ENCODE measurements at regions not wholly inside any gene's neighbourhood (a gene's known extent, or its start where the extent isn't known, plus 50 kb on each side); places are given as distances from the start of the nearest gene placed in this dataset.
"Not testable (repeated sequence)": the region's sequence is repeated elsewhere in the genome, so short reads cannot be mapped to it uniquely, and the experiment has no call there.

DNA sequence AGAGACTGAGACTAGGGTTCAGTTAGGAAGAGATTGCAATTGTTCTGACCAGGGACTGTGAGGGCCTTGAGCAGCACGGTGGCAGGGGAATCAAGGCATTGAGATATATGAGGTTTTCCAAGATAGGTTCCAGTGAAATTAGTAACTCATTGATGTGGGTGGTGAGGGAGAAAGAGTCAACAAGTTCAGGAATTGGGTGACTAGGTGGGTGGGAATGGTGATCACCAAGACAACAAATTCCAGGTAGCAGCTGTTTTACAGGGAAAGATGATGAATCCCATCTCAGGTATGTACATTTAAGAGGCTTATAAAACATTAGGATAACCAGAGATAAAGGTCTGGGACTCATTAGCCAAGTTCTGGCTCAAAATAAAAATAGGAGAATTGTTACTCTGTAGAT lies 251.5 kb upstream of the MGAT5 start:
- H3K9me3 Mint-ChIP-seq: no peaks in the 10 kb centered on the region
- no peak overlapping the region for H3K4me3 Mint-ChIP-seq
- intact Hi-C loops (cut with micrococcal nuclease): no loop called here
- no peak overlapping the region for H3K27ac Mint-ChIP-seq
- H3K27me3 Mint-ChIP-seq: peaks cover 2% of the 10 kb centered on the region
- no peak for DNase-seq
- H3K4me1 Mint-ChIP-seq (ENCODE audit: low read depth): no peaks in the 10 kb centered on the region
- ChIA-PET CTCF (interaction anchor here (1.5 kb wide), 1 partner anchor 242 kb away, joined by 4 read pairs; no protein-coding TSS in a partner anchor), POLR2A (no interaction called here)
- H3K36me3 Mint-ChIP-seq: no peaks in the 10 kb centered on the region

DNA sequence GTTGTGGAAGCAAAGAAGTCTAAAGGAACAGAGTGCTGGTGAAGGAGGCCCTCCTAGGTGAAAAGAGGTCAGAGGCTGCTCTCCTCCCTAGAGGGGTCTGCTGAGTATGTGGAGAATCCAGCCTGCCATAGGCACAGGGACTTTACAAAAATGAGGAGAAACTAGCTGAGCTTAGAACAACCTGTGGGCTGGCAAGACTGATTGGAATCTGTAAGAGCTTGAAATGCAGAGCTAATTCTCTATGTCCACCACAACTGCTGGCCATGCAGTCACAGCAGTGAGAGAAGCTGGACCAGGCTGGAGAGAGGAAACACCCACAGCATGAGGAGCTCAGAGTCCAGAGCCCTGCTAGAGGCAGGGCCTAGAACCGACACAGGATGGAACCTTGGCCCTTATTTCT lies 251.0 kb upstream of the MGAT5 start:
- DNase-seq: no peak
- H3K27ac Mint-ChIP-seq: no peak overlapping the region
- no peaks in the 10 kb centered on the region for H3K9me3 Mint-ChIP-seq
- intact Hi-C loops (cut with micrococcal nuclease): no loop called here
- H3K4me1 Mint-ChIP-seq (ENCODE audit: low read depth): no peaks in the 10 kb centered on the region
- ChIA-PET CTCF (interaction anchor here (1.5 kb wide), 1 partner anchor 242 kb away, joined by 4 read pairs; no protein-coding TSS in a partner anchor), POLR2A (no interaction called here)
- no peaks in the 10 kb centered on the region for H3K36me3 Mint-ChIP-seq
- peaks cover 2% of the 10 kb centered on the region for H3K27me3 Mint-ChIP-seq
- no peak overlapping the region for H3K4me3 Mint-ChIP-seq

DNA sequence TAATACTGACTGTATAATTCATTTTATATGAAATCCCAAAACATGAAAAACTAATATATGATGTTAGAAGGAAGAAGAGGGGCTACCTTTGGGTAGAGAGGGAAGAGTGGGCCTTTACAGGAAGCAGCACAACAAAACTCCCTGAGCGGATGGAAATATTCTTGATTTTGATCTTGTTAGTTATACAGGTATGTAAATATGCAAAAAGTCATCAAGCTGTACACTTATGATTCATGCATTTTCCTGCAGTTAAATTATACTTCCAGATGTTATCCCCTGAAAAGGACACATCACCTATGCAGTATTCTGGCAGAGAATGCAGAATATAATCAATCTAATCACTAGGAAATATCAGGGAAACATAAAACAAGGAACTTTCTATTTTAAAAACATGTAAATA lies 249.4 kb upstream of the MGAT5 start:
- H3K27ac Mint-ChIP-seq: no peak overlapping the region
- no peak overlapping the region for H3K4me3 Mint-ChIP-seq
- no peaks in the 10 kb centered on the region for H3K36me3 Mint-ChIP-seq
- intact Hi-C loops (cut with micrococcal nuclease): no loop called here
- ChIA-PET POLR2A (no interaction called here), CTCF (no interaction called here)
- peaks cover 2% of the 10 kb centered on the region for H3K27me3 Mint-ChIP-seq
- H3K4me1 Mint-ChIP-seq (ENCODE audit: low read depth): no peaks in the 10 kb centered on the region
- DNase-seq: no peak
- no peaks in the 10 kb centered on the region for H3K9me3 Mint-ChIP-seq

DNA sequence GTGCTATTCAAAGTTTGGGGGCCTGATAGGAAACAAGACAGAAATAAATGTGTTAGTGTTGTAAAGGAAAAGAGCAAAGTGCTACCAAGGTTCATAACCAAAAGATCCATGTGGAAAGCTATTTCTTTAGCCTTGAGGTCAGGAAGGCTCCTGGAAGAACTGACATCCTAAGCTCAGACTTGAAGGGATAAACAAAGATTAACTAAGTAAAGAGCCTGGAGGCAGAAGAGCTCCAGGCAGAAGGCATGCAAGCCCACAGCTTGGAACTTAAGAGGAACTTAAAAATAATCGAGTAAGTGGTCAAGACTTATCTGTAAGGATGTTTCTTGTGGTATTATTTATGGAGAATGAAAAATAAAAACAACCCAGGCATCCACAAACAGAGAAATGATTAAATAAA lies 245.0 kb upstream of the MGAT5 start:
- no peaks in the 10 kb centered on the region for H3K4me1 Mint-ChIP-seq (ENCODE audit: low read depth)
- H3K4me3 Mint-ChIP-seq: no peak overlapping the region
- DNase-seq: no peak

DNA sequence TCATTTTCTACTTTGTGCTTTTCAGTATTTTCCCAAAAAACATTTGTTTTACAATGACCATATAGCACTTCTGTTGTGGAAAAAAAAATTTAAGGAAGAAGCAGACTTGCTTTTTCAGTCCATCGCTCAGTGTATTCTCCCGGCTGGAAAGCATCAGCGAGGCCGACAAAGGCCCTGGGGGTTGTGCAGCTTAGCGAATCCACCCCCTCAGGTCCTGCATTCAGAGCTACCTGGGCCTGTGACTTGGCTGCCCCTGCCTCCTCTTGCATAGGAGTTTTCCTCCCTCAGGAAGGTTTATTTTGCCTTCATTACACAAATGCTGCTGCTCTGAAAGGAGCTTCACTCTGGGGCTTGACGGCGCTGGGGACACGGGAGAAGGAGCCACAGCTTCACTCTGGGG lies 244.4 kb upstream of the MGAT5 start:
- H3K36me3 Mint-ChIP-seq: no peaks in the 10 kb centered on the region
- H3K4me3 Mint-ChIP-seq: no peak overlapping the region
- H3K4me1 Mint-ChIP-seq (ENCODE audit: low read depth): no peaks in the 10 kb centered on the region
- H3K27ac Mint-ChIP-seq: no peak overlapping the region
- no peak for DNase-seq
- H3K9me3 Mint-ChIP-seq: no peaks in the 10 kb centered on the region
- H3K27me3 Mint-ChIP-seq: no peaks in the 10 kb centered on the region
- POLR2A ChIA-PET: no interaction called here
- intact Hi-C loops (cut with micrococcal nuclease): no loop called here
- CTCF ChIA-PET: no interaction called here

More for the DNA sequence above, 245.0 kb upstream of the MGAT5 start:
- no peak overlapping the region for H3K27ac Mint-ChIP-seq
- H3K9me3 Mint-ChIP-seq: no peaks in the 10 kb centered on the region
- no peaks in the 10 kb centered on the region for H3K27me3 Mint-ChIP-seq
- CTCF ChIA-PET: no interaction called here
- intact Hi-C loops (cut with micrococcal nuclease): no loop called here
- H3K36me3 Mint-ChIP-seq: no peaks in the 10 kb centered on the region
- POLR2A ChIA-PET: no interaction called here

DNA sequence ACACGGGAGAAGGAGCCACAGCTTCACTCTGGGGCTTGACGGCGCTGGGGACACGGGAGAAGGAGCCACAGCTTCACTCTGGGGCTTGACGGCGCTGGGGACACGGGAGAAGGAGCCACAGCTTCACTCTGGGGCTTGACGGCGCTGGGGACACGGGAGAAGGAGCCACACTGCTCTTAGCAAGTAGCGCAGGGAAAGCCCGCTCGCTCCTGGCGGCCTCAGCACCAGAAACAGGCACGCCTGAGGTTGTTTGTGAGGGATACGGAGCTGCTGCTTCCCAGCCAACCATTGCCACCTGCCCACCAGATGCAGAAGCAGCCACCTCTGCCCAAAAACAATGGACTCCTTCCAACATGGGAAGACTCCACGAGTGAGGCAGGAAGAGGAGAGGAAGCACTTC lies 244.0 kb upstream of the MGAT5 start:
- H3K4me1 Mint-ChIP-seq (ENCODE audit: low read depth); H3K27me3 Mint-ChIP-seq; H3K4me3 Mint-ChIP-seq; POLR2A ChIA-PET; CTCF ChIA-PET; H3K27ac Mint-ChIP-seq; H3K36me3 Mint-ChIP-seq; DNase-seq; H3K9me3 Mint-ChIP-seq; intact Hi-C loops (cut with micrococcal nuclease): not testable (repeated sequence)

DNA sequence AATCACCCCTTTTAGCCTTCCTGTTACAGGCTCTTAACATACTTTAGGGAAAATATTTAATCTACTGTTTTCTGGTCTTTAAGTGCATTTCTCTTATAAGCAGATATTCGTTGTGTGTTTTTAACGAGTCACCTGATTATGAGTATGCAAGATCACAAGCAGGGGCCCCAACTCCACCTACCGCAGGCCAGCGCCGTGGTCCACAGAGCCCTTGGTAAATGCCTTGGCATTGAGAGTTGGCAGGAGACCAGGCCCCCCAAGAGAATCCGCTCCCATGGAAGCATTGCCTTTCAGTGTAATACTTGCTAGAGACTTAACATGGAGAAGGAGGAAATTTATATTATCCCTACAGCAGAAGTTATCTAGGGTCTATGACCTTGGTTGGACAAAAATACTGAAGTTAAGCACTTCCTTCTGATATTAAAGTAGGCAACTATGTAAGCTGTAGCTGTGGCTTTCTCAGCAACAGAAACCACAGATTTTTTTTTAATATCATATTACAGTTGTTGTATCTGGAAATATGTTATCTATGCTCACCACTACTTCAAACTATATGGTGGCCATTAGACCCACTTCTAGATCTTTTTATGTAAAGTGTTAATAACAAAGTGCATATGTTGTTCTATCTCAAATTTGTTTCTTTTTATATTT lies 241.8 kb upstream of the MGAT5 start:
- H3K4me1 Mint-ChIP-seq (ENCODE audit: low read depth): no peaks in the 10 kb centered on the region
- H3K9me3 Mint-ChIP-seq: no peaks in the 10 kb centered on the region
- H3K36me3 Mint-ChIP-seq: no peaks in the 10 kb centered on the region
- no peak overlapping the region for H3K4me3 Mint-ChIP-seq
- no peak overlapping the region for H3K27ac Mint-ChIP-seq
- no peak for DNase-seq
- POLR2A ChIA-PET: no interaction called here
- CTCF ChIA-PET: no interaction called here
- intact Hi-C loops (cut with micrococcal nuclease): no loop called here
- H3K27me3 Mint-ChIP-seq: no peaks in the 10 kb centered on the region

DNA sequence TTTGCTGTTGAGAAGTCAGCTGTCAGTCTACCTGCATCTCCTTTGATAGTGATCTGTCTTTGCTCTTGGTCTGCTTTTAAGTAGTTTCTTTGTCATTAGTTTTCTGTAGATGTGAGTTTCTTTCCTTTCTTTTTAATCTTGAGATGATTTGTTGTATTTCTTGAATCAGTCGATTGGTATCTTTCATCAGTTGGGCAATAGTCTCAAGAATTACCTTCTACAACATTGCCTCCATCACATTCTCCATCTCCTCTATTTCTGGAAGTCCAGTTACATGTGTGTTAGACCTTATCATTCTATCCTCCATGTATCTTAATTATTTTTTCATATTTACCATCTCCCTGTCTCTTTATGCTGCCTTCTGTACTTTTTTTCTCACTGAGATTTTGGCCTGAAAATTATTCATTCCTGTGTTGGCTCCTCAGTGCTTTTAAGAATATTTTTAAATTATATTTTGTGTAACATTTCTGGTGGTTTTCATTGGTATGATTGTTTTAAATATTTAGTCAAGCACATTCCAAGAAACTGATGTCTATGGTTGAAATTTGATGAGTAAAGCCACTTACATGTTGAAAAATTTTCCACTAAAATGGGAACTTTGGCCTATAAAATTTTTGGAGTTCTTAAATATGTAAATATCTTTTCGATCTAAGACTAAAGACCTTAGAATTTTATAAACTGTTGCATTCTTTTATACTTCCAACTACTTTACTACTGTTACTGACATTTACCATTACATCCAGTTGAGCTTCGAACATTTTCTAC lies 239.5 kb upstream of the MGAT5 start:
- no peak for DNase-seq
- Mint-ChIP-seq H3K9me3 (no peaks in the 10 kb centered on the region), H3K27ac (no peak overlapping the region), H3K27me3 (no peaks in the 10 kb centered on the region), H3K4me3 (no peak overlapping the region), H3K4me1 (ENCODE audit: low read depth) (no peaks in the 10 kb centered on the region), H3K36me3 (no peaks in the 10 kb centered on the region)
- ChIA-PET CTCF (no interaction called here), POLR2A (no interaction called here)
- intact Hi-C loops (cut with micrococcal nuclease): no loop called here

DNA sequence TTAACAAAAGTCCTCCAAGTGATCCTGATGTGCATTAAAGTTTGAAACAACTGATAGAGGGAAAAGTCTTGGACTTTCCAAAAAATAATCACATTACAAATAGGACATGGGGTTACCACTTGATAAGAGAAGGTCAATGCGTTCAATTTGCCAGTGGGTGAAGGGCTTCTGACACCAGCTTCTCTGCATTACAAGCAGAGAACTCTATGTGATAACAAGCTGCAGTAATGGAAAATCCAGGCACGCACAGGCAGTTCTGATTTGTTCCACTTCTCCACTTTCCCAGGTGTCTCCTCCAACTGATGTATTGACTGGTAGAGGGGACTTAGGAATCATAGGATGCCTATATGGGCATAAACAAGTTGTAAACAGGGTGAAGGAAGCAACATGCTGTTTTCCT lies 234.0 kb upstream of the MGAT5 start:
- ChIA-PET CTCF (no interaction called here), POLR2A (no interaction called here)
- Mint-ChIP-seq H3K9me3 (no peaks in the 10 kb centered on the region), H3K36me3 (no peaks in the 10 kb centered on the region), H3K27me3 (no peaks in the 10 kb centered on the region), H3K27ac (no peak overlapping the region), H3K4me1 (ENCODE audit: low read depth) (peaks cover 23% of the 10 kb centered on the region), H3K4me3 (no peak overlapping the region)
- no peak for DNase-seq
- intact Hi-C loops (cut with micrococcal nuclease): loop anchor here (10.0 kb wide), 1 partner anchor 135 kb away; no protein-coding TSS in a partner anchor

DNA sequence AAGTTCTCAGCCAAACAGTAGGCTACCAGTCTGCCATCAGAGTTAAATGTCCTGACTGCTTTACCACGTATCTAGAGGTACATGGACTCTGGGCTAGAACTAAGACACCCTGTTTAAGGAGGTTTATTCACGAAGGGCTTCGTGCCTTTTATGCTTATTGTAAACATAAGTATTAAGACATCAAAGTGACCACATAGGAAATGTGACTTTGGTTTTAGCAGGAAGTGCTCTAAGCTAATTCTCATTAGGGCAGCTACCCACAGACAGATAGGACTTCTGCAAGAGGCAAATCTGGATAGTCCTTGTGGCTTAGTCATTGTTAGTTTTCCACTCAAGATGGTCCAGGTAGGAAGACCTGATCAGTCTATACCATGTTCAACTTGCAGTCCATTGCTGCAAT lies 233.3 kb upstream of the MGAT5 start:
- Mint-ChIP-seq H3K9me3 (no peaks in the 10 kb centered on the region), H3K4me1 (ENCODE audit: low read depth) (peaks cover 23% of the 10 kb centered on the region), H3K36me3 (no peaks in the 10 kb centered on the region), H3K4me3 (no peak overlapping the region), H3K27ac (no peak overlapping the region), H3K27me3 (no peaks in the 10 kb centered on the region)
- DNase-seq: no peak
- POLR2A ChIA-PET: no interaction called here
- CTCF ChIA-PET: no interaction called here
- intact Hi-C loops (cut with micrococcal nuclease): loop anchor here (10.0 kb wide), 1 partner anchor 136 kb away; no protein-coding TSS in a partner anchor

DNA sequence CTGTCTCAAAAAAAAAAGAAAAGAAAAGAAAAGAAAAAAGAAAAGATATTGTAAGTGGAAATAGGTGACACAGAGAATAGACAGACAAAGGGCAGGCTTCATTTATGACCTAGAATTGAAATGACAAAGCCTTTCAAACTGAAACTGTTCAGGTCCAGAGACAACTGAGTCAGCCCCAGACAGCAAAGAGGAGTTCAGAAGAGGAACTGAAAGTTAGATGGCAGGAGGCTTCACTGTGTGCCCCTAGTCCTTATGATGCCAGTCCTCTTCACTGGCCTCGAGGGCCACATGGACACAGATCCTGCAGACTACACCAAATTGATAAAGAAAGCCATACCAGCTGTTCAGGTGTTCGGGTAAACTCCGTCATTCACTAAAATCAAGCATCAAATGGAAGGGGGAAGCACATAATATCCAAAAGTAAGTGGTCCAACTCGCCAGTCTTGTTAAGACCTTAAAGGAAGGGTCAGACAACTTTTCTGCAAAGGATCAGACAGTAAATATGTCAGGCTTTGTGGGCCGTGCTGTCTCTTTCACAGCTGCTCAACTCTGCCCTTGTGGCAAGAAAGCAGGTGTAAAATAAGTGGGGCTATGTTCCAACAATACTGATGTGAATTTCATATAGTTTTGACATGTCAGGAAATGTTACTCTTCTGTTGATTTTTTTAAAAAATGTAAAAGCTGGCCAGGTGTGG lies 231.9 kb upstream of the MGAT5 start:
- H3K27ac Mint-ChIP-seq: no peak overlapping the region
- ChIA-PET POLR2A (no interaction called here), CTCF (no interaction called here)
- H3K27me3 Mint-ChIP-seq: peaks cover 7% of the 10 kb centered on the region
- H3K4me3 Mint-ChIP-seq: no peak overlapping the region
- H3K4me1 Mint-ChIP-seq (ENCODE audit: low read depth): peaks cover 23% of the 10 kb centered on the region
- intact Hi-C loops (cut with micrococcal nuclease): loop anchor here (10.0 kb wide), 1 partner anchor 137 kb away; no protein-coding TSS in a partner anchor
- H3K9me3 Mint-ChIP-seq: no peaks in the 10 kb centered on the region
- DNase-seq: peak; percentile 22
- no peaks in the 10 kb centered on the region for H3K36me3 Mint-ChIP-seq

DNA sequence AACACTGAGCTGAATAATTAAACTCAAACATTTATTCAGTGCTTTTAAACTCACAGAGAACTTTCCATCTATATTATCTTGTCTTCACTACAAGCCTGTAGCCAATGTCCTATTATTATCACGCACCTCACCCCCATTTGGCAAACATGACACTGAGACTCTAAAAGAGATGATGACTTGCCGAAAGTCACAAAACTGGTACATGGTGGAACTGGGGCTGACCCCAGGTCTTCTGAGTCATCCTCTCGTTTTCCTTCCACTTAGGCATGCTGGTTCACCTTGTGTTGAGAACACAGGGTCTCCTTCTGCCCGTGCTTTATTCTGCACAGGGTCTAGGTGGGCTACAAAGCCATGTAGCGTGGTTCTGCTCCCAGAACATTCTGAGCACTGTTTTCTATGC lies 230.0 kb upstream of the MGAT5 start:
- H3K4me1 Mint-ChIP-seq (ENCODE audit: low read depth): peaks cover 23% of the 10 kb centered on the region
- no peaks in the 10 kb centered on the region for H3K9me3 Mint-ChIP-seq
- intact Hi-C loops (cut with micrococcal nuclease): loop anchor here (10.0 kb wide), 1 partner anchor 139 kb away; no protein-coding TSS in a partner anchor
- DNase-seq: no peak
- POLR2A ChIA-PET: no interaction called here
- H3K27me3 Mint-ChIP-seq: peaks cover 20% of the 10 kb centered on the region
- H3K27ac Mint-ChIP-seq: no peak overlapping the region
- no peaks in the 10 kb centered on the region for H3K36me3 Mint-ChIP-seq
- CTCF ChIA-PET: no interaction called here
- no peak overlapping the region for H3K4me3 Mint-ChIP-seq
